ENCODE measurements at regions not wholly inside any gene's neighbourhood (a gene's known extent, or its start where the extent isn't known, plus 50 kb on each side); places are given as distances from the start of the nearest gene placed in this dataset.

DNA sequence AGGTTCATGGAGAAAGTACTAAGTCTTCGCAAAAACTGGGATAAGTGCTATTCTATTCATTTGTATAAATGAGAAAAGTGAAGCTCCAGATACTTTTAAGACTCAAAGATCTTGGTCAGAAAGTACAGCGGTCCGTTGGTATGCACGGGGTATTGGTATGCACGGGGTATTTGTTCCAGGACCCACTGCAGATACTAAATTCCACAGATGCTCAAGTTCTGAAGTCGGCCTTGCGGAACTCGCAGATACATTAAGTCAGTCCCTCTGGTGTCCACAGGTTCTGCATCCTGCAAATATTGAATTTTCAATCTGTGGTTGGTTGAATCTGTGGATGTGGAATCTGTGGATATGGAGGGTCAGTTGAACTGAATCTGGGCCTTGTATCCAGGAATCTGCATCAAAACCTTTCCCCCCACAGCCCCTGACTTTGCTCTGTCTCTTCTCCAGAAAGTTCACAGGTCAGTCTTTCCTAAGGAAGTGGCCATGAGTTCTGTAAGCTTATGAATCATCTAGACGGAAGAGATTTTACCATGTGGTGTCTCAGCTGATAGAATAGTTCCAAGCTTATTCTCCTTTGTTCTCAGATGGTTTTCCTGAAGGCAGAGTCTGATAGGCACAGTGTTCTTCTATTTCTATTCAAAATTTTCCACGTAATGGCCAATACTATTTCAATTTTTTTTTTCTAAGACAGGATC is 274.7 kb downstream of the NEDD1 start:
- TF ChIP-seq FOXM1 (IDR thresholded peaks at IDR 0.05; ENCODE audit: low read depth) (no peak), GABPA (IDR thresholded peaks at IDR 0.05; ENCODE audit: low read depth) (no peak)
